ENCODE measurements at regions not wholly inside any gene's neighbourhood (a gene's known extent, or its start where the extent isn't known, plus 50 kb on each side); places are given as distances from the start of the nearest gene placed in this dataset.

- no peak for TF ChIP-seq EZH2 (IDR thresholded peaks at IDR 0.05; ENCODE audit: borderline replicate concordance, insufficient read depth, low read depth, low read length, poor library complexity, severe bottlenecking)
- no peak for TF ChIP-seq CTCF (IDR thresholded peaks at IDR 0.05)
- no peak overlapping the region for H3K4me2 ChIP-seq (replicated peaks; ENCODE audit: low read depth, low read length, poor library complexity, severe bottlenecking)
- H3K36me3 ChIP-seq (replicated peaks in 1 of 2; ENCODE audit: control extremely low read depth in 1 of 2, control insufficient read depth in 1 of 2, extremely low read depth in 1 of 2, insufficient read depth in 2 of 2, low read length in 1 of 2): no peaks in the 10 kb centered on the region
- WGBS (ENCODE audit: insufficient coverage): 75% methylated on average over 3 of the region's 3 CpGs
- no peak overlapping the region for H3K27ac ChIP-seq (ENCODE audit: low read length in 2 of 2)
- no peaks in the 10 kb centered on the region for H3K4me1 ChIP-seq (ENCODE audit: control insufficient read depth in 2 of 2, insufficient read depth in 2 of 2, low read length in 2 of 2)
- H2AFZ ChIP-seq (ENCODE audit: insufficient read depth, low read depth, low read length, poor library complexity, severe bottlenecking): no peak overlapping the region
- H3K9ac ChIP-seq (ENCODE audit: low read length): no peak overlapping the region
- POLR2A ChIA-PET: no interaction called here
- H3K9me3 Mint-ChIP-seq (ENCODE audit: insufficient read depth): no peaks in the 10 kb centered on the region
- H3K4me3 ChIP-seq (ENCODE audit: control extremely low read depth in 1 of 5, extremely low read depth in 1 of 5, insufficient read depth in 1 of 5, low read depth in 2 of 5, low read length in 4 of 5): no peak overlapping the region
- no peaks in the 10 kb centered on the region for H3K27me3 ChIP-seq (replicated peaks in 1 of 4; ENCODE audit: control extremely low read depth in 1 of 4, control insufficient read depth in 3 of 4, insufficient read depth in 4 of 4, low read length in 3 of 4)
- CTCF ChIA-PET: interaction anchor here (0.6 kb wide), 1 partner anchor 14 kb away, joined by 3 read pairs; no protein-coding TSS in a partner anchor
- no peak overlapping the region for H3K4me3 Mint-ChIP-seq
- no peaks in the 10 kb centered on the region for H4K20me1 ChIP-seq (ENCODE audit: control insufficient read depth, insufficient read depth, low read length, poor library complexity, severe bottlenecking)
- H3K9me3 ChIP-seq (ENCODE audit: control extremely low read depth in 1 of 3, control insufficient read depth in 2 of 3, insufficient read depth in 1 of 3, low read length in 2 of 3): no peaks in the 10 kb centered on the region
- no peaks in the 10 kb centered on the region for H3K27me3 Mint-ChIP-seq
- H3K4me1 Mint-ChIP-seq: no peaks in the 10 kb centered on the region
- intact Hi-C loops (cut with micrococcal nuclease): no loop called here
- no peaks in the 10 kb centered on the region for H3K79me2 ChIP-seq (ENCODE audit: control insufficient read depth, insufficient read depth, low read length)
- no peak overlapping the region for H3K27ac Mint-ChIP-seq
- ATAC-seq (ENCODE audit: low read depth) (no peak), DNase-seq (no peak)
These were observed 119.4 kb upstream of the GPR149 start for GRCh38 chr3:154549391-154549790.

- ATAC-seq (ENCODE audit: low read depth) (no peak), DNase-seq (no peak)
- POLR2A ChIA-PET: no interaction called here
- no peaks in the 10 kb centered on the region for H3K27me3 ChIP-seq (replicated peaks in 1 of 4; ENCODE audit: control extremely low read depth in 1 of 4, control insufficient read depth in 3 of 4, insufficient read depth in 4 of 4, low read length in 3 of 4)
- no peak overlapping the region for H3K9ac ChIP-seq (ENCODE audit: low read length)
- no peak overlapping the region for H3K4me3 ChIP-seq (ENCODE audit: control extremely low read depth in 1 of 5, extremely low read depth in 1 of 5, insufficient read depth in 1 of 5, low read depth in 2 of 5, low read length in 4 of 5)
- no peak overlapping the region for H3K4me2 ChIP-seq (replicated peaks; ENCODE audit: low read depth, low read length, poor library complexity, severe bottlenecking)
- H3K27ac ChIP-seq (ENCODE audit: low read length in 2 of 2): no peak overlapping the region
- no peaks in the 10 kb centered on the region for H3K79me2 ChIP-seq (ENCODE audit: control insufficient read depth, insufficient read depth, low read length)
- no peaks in the 10 kb centered on the region for H4K20me1 ChIP-seq (ENCODE audit: control insufficient read depth, insufficient read depth, low read length, poor library complexity, severe bottlenecking)
- H3K4me1 ChIP-seq (ENCODE audit: control insufficient read depth in 2 of 2, insufficient read depth in 2 of 2, low read length in 2 of 2): no peaks in the 10 kb centered on the region
- no peak overlapping the region for H3K27ac Mint-ChIP-seq
- H3K9me3 ChIP-seq (ENCODE audit: control extremely low read depth in 1 of 3, control insufficient read depth in 2 of 3, insufficient read depth in 1 of 3, low read length in 2 of 3): no peaks in the 10 kb centered on the region
- H3K9me3 Mint-ChIP-seq (ENCODE audit: insufficient read depth): no peaks in the 10 kb centered on the region
- CTCF ChIA-PET: no interaction called here
- no CpG with 5 or more reads among the region's 1 CpG for WGBS (ENCODE audit: insufficient coverage)
- TF ChIP-seq EZH2 (IDR thresholded peaks at IDR 0.05; ENCODE audit: borderline replicate concordance, insufficient read depth, low read depth, low read length, poor library complexity, severe bottlenecking) (no peak), CTCF (IDR thresholded peaks at IDR 0.05) (no peak)
- no peaks in the 10 kb centered on the region for H3K4me1 Mint-ChIP-seq
- no peaks in the 10 kb centered on the region for H3K27me3 Mint-ChIP-seq
- no peak overlapping the region for H3K4me3 Mint-ChIP-seq
- no peak overlapping the region for H2AFZ ChIP-seq (ENCODE audit: insufficient read depth, low read depth, low read length, poor library complexity, severe bottlenecking)
- H3K36me3 ChIP-seq (replicated peaks in 1 of 2; ENCODE audit: control extremely low read depth in 1 of 2, control insufficient read depth in 1 of 2, extremely low read depth in 1 of 2, insufficient read depth in 2 of 2, low read length in 1 of 2): no peaks in the 10 kb centered on the region
- intact Hi-C loops (cut with micrococcal nuclease): no loop called here
These were observed 118.4 kb upstream of the GPR149 start for GRCh38 chr3:154548341-154548740.

Measured in B cell (primary cell).